Stimulated activated CD4-positive, alpha-beta T cell treated with anti-CD3 and anti-CD28 coated beads, Interleukin-15, amount 100 ng/mL, for 24 hours (primary cell): ENCODE measurements at regions not wholly inside any gene's neighbourhood (a gene's known extent, or its start where the extent isn't known, plus 50 kb on each side); places are given as distances from the start of the nearest gene placed in this dataset.

Experiments
- DNase-seq: peaks from one replicate; pipeline ENCODE4 v3.0.0-alpha.2; 2020

GRCh38 chr4:130393642-130394041, 1297.7 kb downstream of the C4orf33 start:
- no peak for DNase-seq

GRCh38 chr4:130395871-130396270, 1299.9 kb downstream of the C4orf33 start:
- no peak for DNase-seq

- DNase-seq = no peak
Measured at GRCh38 chr4:130403221-130403620, 1307.3 kb downstream of the C4orf33 start.

GRCh38 chr4:130416228-130416627, 1320.3 kb downstream of the C4orf33 start:
- no peak for DNase-seq

- no peak for DNase-seq
Measured at GRCh38 chr4:130419211-130419975, 1323.4 kb downstream of the C4orf33 start.

- no peak for DNase-seq
Measured at GRCh38 chr4:130422261-130422660, 1326.3 kb downstream of the C4orf33 start.

GRCh38 chr4:130424211-130424610, 1328.3 kb downstream of the C4orf33 start:
- no peak for DNase-seq

- no peak for DNase-seq
Measured at GRCh38 chr4:130432289-130432688, 1336.3 kb downstream of the C4orf33 start.

- no peak for DNase-seq
Measured at GRCh38 chr4:130449741-130450140, 1353.8 kb downstream of the C4orf33 start.

GRCh38 chr4:130468340-130468739, 1372.4 kb downstream of the C4orf33 start:
- no peak for DNase-seq

- no peak for DNase-seq
Measured at GRCh38 chr4:130478406-130478805, 1382.5 kb downstream of the C4orf33 start.

- DNase-seq = no peak
Measured at GRCh38 chr4:130479020-130479419, 1383.1 kb downstream of the C4orf33 start.

GRCh38 chr4:130479674-130480073, 1383.7 kb downstream of the C4orf33 start:
- no peak for DNase-seq

- DNase-seq = no peak
Measured at GRCh38 chr4:130484826-130485225, 1388.9 kb downstream of the C4orf33 start.

- no peak for DNase-seq
Measured at GRCh38 chr4:130485371-130485770, 1389.4 kb downstream of the C4orf33 start.

- no peak for DNase-seq
Measured at GRCh38 chr4:130486186-130486585, 1390.2 kb downstream of the C4orf33 start.

GRCh38 chr4:130486841-130487240, 1390.9 kb downstream of the C4orf33 start:
- no peak for DNase-seq

- no peak for DNase-seq
Measured at GRCh38 chr4:130510661-130511060, 1414.7 kb downstream of the C4orf33 start.

- DNase-seq = no peak
Measured at GRCh38 chr4:130511776-130512175, 1415.8 kb downstream of the C4orf33 start.

GRCh38 chr4:130524057-130524456, 1428.1 kb downstream of the C4orf33 start:
- no peak for DNase-seq

- DNase-seq = no peak
Measured at GRCh38 chr4:130530505-130530904, 1434.6 kb downstream of the C4orf33 start.

GRCh38 chr4:130534651-130535050, 1438.7 kb downstream of the C4orf33 start:
- DNase-seq = no peak

- no peak for DNase-seq
Measured at GRCh38 chr4:130542953-130543352, 1447.0 kb downstream of the C4orf33 start.

GRCh38 chr4:130545171-130545570, 1449.2 kb downstream of the C4orf33 start:
- no peak for DNase-seq

GRCh38 chr4:130545596-130545995, 1449.6 kb downstream of the C4orf33 start:
- no peak for DNase-seq
